ENCODE measurements at regions not wholly inside any gene's neighbourhood (a gene's known extent, or its start where the extent isn't known, plus 50 kb on each side); places are given as distances from the start of the nearest gene placed in this dataset.

DNA sequence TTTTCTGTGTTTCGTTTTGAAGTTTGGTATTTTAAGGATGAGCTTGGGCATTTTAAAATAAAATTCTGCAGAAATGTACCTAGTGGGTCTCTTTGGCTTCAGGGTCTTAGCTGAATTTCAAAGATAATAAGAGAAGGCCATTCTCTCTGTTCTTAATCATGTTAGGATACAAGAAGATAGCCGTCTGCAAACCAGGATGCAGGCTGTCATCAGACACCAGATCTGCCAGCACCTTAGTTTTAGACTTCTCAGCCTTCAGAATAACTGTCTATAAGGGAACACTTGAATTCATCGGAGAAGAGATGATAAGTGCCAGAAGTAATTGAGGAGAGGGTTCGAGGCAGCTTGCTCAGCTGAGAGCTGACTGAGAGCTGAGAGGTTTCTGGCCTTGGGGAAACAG is 202.1 kb downstream of the REEP3 start:
- ChIA-PET CTCF (interaction anchor here (1.0 to 3.9 kb wide), 2 partner anchors 93 to 265 kb away, joined by 4 to 29 read pairs; no protein-coding TSS in a partner anchor), POLR2A (no interaction called here)

DNA sequence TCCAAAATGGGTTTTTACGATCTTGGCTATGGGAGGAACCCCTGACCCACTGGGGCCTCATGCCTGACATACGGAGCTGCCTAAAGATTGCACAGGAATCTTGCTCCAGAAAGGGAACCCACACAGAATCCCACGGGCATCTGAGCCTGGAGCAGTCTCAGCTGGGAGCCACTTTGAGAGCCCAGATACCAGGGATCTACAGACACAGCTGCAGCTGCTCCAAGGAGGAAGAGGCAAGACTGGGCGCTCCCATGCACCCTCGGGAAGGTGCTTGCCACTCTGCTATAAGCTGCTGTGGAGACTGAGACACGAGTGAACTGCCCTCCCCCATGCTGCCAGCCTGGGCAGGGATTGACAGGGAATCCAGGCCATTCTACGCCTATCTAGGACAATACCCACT is 202.5 kb downstream of the REEP3 start:
- POLR2A ChIA-PET: no interaction called here

GRCh38 chr10:63724922-63725321 is 203.7 kb downstream of the REEP3 start:
- ChIA-PET CTCF (no interaction called here), POLR2A (no interaction called here)

More for the DNA sequence above, 202.5 kb downstream of the REEP3 start:
- CTCF ChIA-PET: interaction anchor here (1.0 kb wide), 1 partner anchor 265 kb away, joined by 4 read pairs; no protein-coding TSS in a partner anchor

DNA sequence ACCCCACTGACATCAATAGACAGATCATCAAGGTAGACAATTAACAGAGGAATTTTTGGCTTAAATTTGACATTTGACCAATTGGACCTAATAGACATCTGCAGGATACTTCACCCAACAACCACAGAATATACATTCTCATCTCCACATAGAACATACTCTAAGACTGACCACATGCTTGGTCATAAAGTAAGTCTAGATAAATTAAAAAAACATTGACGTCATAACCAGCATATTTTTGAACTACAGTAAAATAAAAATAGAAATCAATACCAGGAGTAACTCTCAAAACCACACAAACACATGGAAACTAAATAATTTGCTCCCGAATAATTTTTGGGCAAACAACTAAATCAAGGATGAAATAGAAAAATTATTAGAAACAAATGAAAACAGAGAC is 205.7 kb downstream of the REEP3 start:
- ChIA-PET CTCF (no interaction called here), POLR2A (no interaction called here)

- ChIA-PET CTCF (no interaction called here), POLR2A (no interaction called here)
Observed at GRCh38 chr10:63727636-63728035, 206.4 kb downstream of the REEP3 start.

DNA sequence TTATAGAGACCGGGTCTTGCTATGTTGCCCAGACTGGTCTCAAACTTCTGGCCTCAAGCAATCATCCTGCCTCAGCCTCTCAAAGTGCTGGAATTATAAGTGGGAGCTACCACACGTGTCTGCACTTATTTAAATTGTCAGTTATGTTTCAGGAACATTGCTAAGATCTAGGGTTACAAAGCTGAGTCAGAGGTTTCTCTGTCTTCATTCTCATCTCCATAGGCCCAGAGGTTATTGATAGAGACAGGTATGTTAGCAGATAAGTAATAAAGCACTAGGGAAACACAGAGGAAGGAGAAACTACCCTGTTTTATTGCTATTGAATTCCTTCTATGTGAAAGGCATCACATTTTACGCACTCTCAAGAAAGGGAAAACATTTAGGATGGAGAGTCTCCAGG is 214.1 kb downstream of the REEP3 start:
- CTCF ChIA-PET: no interaction called here

GRCh38 chr10:63738410-63738809 is 217.2 kb downstream of the REEP3 start:
- POLR2A ChIA-PET: no interaction called here
- CTCF ChIA-PET: no interaction called here

More for the DNA sequence above, 214.1 kb downstream of the REEP3 start:
- POLR2A ChIA-PET: no interaction called here

DNA sequence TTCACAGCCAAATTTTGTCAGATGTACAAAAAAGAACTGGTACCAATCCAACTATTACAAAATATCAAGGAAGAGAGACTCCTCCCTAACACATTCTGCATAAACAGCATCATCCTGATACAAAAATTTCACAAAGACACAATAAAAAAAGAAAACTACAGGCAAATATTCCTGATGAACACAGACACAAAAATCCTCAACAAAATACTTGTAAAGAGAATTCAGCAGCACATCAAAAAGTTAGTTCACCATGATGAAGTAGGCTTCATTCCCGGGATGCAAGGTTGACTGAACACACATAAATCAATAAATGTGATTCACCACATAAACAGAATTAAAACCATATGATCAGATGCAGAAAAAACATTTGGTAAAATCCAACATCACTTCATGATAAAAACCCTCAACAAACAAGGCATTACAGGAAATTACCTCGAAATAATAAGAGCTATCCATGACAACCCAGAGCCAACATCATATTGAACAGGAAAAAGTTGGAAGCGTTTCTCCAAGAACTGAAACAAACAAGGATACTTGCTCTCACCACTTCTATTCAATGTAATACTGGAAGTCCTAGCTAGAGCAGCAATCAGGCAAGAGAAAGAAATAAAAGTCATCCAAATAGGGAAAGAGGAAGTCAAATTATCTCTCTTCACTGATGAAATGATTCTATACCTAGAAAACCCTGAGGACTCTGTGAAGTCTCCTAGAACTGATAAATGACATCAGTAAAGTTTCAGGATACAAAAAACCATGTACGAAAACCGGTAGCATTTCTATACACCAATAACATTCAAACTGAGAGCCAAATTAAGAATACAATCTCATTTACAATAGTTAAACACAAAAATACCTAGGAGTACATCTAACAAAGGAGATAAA is 223.1 kb downstream of the REEP3 start:
- CTCF ChIA-PET: no interaction called here
- POLR2A ChIA-PET: no interaction called here

- CTCF ChIA-PET: no interaction called here
- POLR2A ChIA-PET: no interaction called here
Observed at GRCh38 chr10:63749915-63750314, 228.7 kb downstream of the REEP3 start.

DNA sequence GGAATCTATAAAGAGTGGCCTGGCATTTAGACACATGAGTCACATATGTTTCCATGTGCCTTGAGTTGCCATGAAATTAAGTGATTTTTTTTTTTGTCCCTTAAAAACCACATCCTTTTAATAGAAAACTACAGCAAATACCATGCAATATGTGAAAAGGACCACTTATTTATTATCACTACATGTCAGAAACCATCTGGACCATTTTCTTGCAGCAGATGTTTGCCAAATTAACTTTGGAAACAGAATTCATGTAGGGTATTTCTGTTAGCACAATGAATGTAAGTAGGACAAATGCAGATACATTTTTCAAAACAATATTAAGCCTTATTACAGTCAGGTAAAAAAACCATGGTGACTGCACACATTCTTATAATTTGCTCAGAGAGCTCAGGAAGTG is 230.6 kb downstream of the REEP3 start:
- POLR2A ChIA-PET: no interaction called here

GRCh38 chr10:63752318-63752717 is 231.1 kb downstream of the REEP3 start:
- POLR2A ChIA-PET: no interaction called here
- CTCF ChIA-PET: no interaction called here

More for the DNA sequence above, 230.6 kb downstream of the REEP3 start:
- CTCF ChIA-PET: no interaction called here

GRCh38 chr10:63753808-63754207 is 232.6 kb downstream of the REEP3 start:
- ChIA-PET CTCF (no interaction called here), POLR2A (no interaction called here)

- CTCF ChIA-PET: no interaction called here
- POLR2A ChIA-PET: no interaction called here
Observed at GRCh38 chr10:63755441-63755840, 234.2 kb downstream of the REEP3 start.

DNA sequence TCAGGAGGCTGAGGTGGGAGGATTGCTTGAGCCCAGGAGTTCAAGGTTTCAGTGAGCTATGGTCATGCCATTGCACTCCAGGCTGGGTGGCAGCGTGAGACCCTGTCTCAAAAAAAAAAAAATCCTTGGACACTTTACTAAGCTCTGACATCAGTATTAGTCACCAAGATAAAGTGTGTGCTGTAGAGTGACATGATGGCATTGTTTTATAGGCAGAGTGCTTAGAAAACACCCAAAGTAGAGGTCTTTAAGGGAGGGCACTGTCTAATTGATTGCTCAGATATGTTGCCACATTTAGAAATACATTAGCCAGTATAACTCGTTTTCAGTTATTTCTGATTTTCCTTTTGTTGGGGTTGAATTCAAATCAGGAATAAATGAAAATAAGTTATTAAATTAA is 235.9 kb downstream of the REEP3 start:
- ChIA-PET CTCF (no interaction called here), POLR2A (no interaction called here)

DNA sequence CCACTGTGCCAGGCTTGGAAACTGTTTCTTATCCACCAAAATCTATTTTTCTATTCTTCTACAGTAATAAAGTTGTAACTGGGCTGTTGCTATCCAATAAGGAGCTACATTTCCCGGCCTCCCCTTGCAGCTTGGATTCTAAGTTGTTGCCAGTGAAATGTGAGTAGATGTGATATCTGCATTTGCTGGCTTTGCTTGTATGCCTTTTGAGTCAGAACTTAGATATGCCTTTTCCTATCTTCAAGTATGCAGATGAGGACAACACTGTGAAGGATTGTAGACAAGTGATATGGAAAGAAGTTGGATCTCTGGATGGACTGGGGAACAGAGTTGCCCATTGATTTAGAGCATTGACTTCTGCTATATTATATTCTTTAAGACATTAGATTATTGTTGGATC is 236.9 kb downstream of the REEP3 start:
- CTCF ChIA-PET: no interaction called here

GRCh38 chr10:63759335-63759734 is 238.1 kb downstream of the REEP3 start:
- CTCF ChIA-PET: no interaction called here

More for the DNA sequence above, 236.9 kb downstream of the REEP3 start:
- POLR2A ChIA-PET: no interaction called here

GRCh38 chr10:63760034-63760707 is 239.0 kb downstream of the REEP3 start:
- ChIA-PET CTCF (no interaction called here), POLR2A (no interaction called here)

More at GRCh38 chr10:63759335-63759734, 238.1 kb downstream of the REEP3 start:
- POLR2A ChIA-PET: no interaction called here

DNA sequence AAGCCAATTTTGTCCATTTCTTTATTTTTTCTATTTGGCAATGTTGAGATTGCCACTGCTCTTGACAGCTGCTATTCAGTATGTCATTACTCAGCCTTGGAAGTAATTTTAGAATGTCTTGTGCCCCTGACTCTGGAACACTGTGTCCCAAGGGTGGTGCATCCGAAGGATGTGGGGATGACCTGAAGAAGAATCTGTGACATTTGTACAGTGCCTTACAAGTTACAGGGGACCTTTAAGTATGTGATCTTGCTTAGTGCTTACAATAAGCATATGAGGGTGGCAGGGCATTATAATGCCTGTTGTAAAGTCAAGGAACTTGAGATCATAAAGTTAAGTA is 239.5 kb downstream of the REEP3 start:
- ChIA-PET CTCF (no interaction called here), POLR2A (no interaction called here)

GRCh38 chr10:63761243-63761642 is 240.0 kb downstream of the REEP3 start:
- CTCF ChIA-PET: no interaction called here
- POLR2A ChIA-PET: no interaction called here

DNA sequence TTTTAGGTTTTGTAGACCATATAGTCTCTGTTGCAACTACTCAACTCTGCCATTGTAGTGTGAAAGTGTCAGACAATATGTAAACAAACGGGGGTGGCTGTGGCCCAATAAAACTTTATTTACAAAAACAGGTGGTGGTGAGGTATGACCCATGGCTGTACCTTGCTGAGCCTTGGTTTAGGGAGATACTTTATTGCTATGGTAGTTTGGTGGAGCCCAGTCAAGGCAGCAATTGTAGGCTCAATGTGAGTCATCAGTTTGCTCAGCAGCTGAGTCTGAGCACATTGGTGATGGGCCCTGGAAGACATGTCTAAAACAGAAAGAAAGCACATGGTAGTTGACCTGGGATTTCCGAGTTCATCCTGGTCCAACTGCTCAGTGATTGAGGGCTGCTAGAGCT is 242.5 kb downstream of the REEP3 start:
- CTCF ChIA-PET: no interaction called here

GRCh38 chr10:63765126-63765525 is 243.9 kb downstream of the REEP3 start:
- ChIA-PET CTCF (no interaction called here), POLR2A (no interaction called here)

More for the DNA sequence above, 242.5 kb downstream of the REEP3 start:
- POLR2A ChIA-PET: no interaction called here

DNA sequence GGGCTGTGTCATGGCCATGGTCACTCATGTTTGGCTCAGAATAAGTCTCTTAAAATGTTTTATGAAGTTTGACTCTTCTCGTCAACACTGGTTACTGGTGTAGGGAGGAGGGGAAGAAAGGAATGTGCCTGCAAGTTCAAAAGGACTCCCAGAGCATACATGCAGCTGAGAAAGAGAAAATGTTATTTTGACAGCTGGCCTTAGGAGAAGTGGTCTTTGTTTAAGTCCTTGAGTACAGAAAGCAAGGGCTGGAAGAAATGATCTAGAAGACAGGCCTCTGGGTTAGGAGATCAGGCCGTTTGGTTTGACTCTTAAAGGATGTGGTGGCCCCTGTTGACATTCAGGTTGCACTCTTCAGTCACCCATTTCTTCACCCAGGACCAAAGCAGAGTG is 245.5 kb downstream of the REEP3 start:
- CTCF ChIA-PET: no interaction called here
- POLR2A ChIA-PET: no interaction called here
